ENCODE measurements at regions not wholly inside any gene's neighbourhood (a gene's known extent, or its start where the extent isn't known, plus 50 kb on each side); places are given as distances from the start of the nearest gene placed in this dataset.

GRCh38 chr5:133681896-133682295 lies 69.6 kb upstream of the FSTL4 start:
- no peak for TF ChIP-seq CTCF (optimal IDR thresholded peaks at IDR 0.05 in 1 of 3, IDR thresholded peaks at IDR 0.05 in 1 of 3, conservative IDR thresholded peaks at IDR 0.05 in 1 of 3; ENCODE audit: extremely low read depth in 1 of 3, insufficient read depth in 2 of 3, low read length in 3 of 3)
- no peak for TF ChIP-seq EZH2 (IDR thresholded peaks at IDR 0.05; ENCODE audit: low read length)
